GM19023 (cell line): ENCODE measurements at regions not wholly inside any gene's neighbourhood (a gene's known extent, or its start where the extent isn't known, plus 50 kb on each side); places are given as distances from the start of the nearest gene placed in this dataset.

Source experiments
- ATAC-seq: cut with Tn5 transposase; IDR thresholded peaks from one replicate; pipeline ENCODE4 v1.9.1; 2021; ENCODE audit warnings: mild to moderate bottlenecking, moderate library complexity; ENCODE audit not compliant: unreplicated experiment

- no peak for ATAC-seq
Observed at GRCh38 chr21:28828021-28828420, 164.7 kb downstream of the LTN1 start.

- no peak for ATAC-seq
Observed at GRCh38 chr21:28827422-28827821, 165.3 kb downstream of the LTN1 start.

- ATAC-seq = no peak
Observed at GRCh38 chr21:28826569-28826968, 166.1 kb downstream of the LTN1 start.

GRCh38 chr21:28826021-28826420 is 166.7 kb downstream of the LTN1 start:
- no peak for ATAC-seq

DNA sequence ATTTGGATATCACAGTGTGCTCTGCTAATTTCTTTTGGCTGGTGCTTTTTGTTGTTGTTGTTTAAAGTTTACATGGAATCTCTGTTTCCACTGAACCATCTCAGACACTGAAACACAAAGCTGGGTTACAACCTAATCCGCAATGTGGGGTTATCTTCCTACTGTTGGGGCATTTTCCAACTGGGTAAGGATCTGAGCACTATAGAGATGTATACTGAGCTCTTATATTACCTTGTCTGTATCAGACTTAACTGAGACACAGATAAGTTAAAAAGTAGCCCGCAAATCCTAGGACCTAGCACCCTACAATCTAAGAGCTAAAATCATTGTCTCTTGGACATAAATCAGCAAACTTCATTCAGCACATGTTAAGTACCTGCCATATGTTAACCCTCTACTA is 169.2 kb downstream of the LTN1 start:
- ATAC-seq = no peak

GRCh38 chr21:28822486-28823335 is 170.0 kb downstream of the LTN1 start:
- ATAC-seq = no peak

- no peak for ATAC-seq
Observed at GRCh38 chr21:28822123-28822399, 170.6 kb downstream of the LTN1 start.

GRCh38 chr21:28821276-28822122 is 171.2 kb downstream of the LTN1 start:
- ATAC-seq = no peak

DNA sequence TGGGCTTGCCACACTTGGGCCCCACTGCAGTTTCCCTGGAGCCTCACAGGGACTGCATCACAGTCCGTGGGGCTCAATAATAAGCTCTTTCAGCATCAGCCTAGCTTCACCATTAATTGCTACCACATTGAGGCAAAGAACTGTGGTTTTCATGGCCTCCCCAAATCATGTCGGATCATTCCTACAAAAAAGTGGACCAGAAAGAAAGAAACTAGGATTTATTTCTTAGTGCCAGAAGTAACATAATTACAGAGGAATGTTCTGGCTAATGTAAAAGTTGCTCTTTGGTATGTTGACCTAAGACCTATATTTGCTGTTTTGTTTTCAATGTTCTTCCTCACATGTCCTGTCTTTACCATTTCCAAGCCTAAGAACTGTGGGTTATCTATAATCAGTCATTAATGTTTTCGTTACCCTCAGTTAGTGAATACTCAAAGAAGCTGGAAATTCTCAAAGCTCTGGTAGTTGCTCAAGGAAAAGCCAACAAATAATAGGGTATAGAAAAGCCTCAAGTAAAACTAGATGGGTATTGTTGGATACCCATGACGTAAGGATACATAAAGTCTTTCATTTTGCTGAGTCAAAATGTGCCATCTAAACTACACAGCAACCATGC is 173.9 kb downstream of the LTN1 start:
- no peak for ATAC-seq

DNA sequence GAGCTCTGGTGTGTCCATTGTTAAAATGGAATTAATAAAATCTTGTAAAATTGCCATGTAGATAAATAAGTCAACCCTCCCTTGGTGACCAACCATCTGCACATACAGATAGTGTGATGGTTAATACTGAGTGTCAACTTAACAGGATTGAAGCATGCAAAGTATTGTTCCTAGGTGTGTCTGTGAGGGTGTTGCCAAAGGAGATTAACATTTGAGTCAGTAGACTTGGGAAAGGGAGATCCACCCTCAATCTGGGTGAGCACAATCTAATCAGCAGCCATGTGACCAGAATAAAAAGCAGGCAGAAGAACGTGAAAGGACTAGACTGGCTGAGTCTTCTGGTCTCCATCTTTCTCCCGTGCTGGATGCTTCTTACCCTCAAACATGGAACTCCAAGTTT is 174.8 kb downstream of the LTN1 start:
- ATAC-seq = no peak

DNA sequence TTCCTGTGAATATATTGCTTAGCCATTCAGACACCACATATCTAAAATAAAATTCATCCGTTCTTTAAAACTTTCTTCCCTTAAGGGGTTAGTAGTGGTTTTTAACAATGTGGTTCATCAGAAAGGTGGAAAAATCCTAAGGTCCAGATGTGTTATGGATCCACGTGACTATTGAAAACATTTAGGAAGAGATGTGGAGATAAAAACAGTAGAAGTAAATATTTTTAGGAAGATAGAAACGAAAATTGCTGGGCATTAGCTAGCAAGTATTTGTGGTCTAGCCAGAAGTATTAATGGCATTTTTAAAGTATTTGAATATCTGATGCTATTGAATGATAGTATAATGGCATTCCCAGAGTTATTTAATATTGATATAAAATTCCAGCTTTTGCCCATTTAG is 180.8 kb downstream of the LTN1 start:
- ATAC-seq = no peak

- no peak for ATAC-seq
Observed at GRCh38 chr21:28810826-28811524, 181.7 kb downstream of the LTN1 start.

DNA sequence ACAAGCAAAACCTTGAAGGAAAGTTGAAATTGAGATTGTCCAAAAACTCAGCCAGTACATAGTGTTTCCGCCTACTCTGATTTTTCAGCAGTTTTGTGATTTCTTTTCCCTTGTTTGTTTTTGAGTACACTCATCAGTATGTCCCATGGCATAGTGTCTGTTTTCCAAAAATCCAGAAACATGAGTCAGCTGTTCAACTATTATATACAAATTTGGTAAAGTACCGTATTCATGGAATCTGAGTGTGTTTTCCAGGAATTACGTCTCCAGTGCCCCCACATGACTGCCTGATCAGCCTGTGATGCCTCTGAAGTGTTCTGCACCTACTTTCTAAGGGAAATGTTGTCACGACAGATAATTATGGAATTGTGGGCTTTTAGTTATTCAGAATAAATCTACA is 186.8 kb downstream of the LTN1 start:
- no peak for ATAC-seq

DNA sequence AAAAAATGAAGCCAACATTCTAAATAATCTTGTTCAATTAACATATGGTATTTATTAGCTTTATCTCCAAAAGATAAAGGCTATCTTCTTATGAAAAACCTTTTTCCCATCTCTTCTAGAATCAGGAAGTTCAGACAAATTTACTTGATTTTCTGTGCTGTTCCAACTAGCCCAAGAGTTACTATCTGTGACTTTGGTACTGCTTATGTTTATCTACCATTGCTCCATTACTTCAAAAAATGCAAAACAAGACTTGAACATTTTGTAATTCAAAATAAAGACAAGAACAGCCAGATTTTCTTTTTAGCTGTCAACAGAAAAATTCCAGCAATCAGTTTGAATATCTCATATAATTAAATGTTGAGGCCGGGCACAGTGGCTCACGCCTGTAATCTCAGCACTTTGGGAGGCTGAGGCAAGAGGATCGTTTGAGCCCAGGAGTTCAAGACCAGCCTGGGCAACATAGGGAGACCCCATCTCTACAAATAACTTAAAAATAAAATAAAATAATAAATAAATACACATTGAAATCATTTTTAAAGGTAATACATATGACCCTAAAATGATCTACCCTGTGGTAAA is 188.5 kb downstream of the LTN1 start:
- no peak for ATAC-seq

- ATAC-seq = no peak
Observed at GRCh38 chr21:28801906-28802305, 190.8 kb downstream of the LTN1 start.

GRCh38 chr21:28799926-28800325 is 192.8 kb downstream of the LTN1 start:
- ATAC-seq = no peak

GRCh38 chr21:28798798-28799197 is 193.9 kb downstream of the LTN1 start:
- no peak for ATAC-seq

- no peak for ATAC-seq
Observed at GRCh38 chr21:28795251-28795650, 197.4 kb downstream of the LTN1 start.

GRCh38 chr21:28794371-28794851 is 198.3 kb downstream of the LTN1 start:
- ATAC-seq = no peak

- no peak for ATAC-seq
Observed at GRCh38 chr21:28793043-28793442, 199.6 kb downstream of the LTN1 start.
